ENCODE measurements at regions not wholly inside any gene's neighbourhood (a gene's known extent, or its start where the extent isn't known, plus 50 kb on each side); places are given as distances from the start of the nearest gene placed in this dataset.

DNA sequence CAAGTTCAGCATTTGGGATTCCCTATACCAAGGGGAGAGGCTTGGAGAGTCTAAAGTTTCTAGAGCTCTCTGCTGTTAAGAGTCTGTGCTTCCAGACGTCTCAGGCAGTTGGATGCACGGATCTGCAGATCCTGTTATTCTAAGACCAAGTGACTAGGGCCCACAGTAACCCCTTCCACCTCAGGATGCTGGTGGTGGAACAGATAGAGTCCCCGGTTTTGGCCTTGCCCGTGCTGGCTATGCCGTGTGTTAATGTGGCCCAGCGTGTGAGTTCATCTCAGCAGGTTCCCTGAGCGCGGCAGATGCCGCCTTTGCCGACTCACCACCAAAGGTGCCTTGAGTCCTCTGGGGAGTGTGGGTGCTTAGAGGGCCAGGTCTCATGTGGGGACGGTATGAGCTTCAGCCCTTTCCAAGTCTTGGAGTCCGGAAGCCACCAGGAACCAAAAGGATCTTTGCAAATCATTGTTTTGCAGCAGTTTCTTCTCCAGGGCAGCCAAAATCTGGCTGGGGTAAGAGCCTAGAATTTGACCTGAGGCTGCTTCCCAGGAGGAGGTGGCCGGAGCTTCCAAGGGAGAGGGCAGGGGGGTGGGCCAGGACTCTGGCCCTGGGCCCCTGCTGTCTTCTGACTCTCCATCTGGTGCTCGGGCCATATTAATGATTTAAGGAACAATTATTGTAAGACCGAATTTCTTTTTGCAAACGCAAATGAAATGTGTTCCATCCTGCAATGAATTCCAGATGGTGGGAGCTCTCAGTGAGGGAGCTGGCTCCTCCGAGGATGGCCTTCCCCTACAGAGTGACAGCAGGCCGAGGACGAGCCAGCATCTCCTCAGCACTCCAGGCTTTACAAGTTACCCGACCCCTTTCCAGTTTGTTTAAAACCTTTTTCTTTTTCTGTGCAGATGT is 205.7 kb downstream of the FOXD2 start (continued):
- TF ChIP-seq RNF2 (IDR thresholded peaks at IDR 0.05; ENCODE audit: borderline replicate concordance, low read depth, low read length, missing control alignments, poor library complexity, severe bottlenecking) (no peak), CTBP2 (IDR thresholded peaks at IDR 0.05; ENCODE audit: borderline replicate concordance, insufficient read depth, insufficient read length, low read length) (no peak), GTF2F1 (IDR thresholded peaks at IDR 0.05; ENCODE audit: borderline replicate concordance, low read depth, low read length) (no peak)

Measured in H1 (cell line).